ENCODE measurements at regions not wholly inside any gene's neighbourhood (a gene's known extent, or its start where the extent isn't known, plus 50 kb on each side); places are given as distances from the start of the nearest gene placed in this dataset.

DNA sequence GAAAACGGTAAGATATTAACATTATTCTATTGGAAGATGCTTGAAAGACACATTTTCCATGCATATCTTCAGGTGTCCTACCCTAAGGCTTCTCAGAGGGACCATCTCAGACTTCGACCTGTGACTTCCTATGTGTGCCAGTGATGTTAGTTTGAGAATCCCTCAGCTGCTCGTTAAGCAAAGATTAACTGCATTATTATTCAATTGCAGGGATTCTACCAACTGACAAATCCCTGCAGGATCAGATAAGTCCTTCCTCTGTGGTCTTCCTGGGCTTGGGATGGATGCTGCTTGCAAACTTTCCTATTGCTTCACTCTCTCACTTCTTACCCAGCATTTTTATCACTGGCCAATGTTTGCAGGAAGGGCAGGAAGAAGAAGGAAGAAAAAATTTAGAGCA lies 83.0 kb upstream of the PPARGC1A start:
- Histone ChIP-seq H3K27ac (no peak overlapping the region), H3K4me1 (peaks cover 5% of the 10 kb centered on the region)
- ATAC-seq = no peak

DNA sequence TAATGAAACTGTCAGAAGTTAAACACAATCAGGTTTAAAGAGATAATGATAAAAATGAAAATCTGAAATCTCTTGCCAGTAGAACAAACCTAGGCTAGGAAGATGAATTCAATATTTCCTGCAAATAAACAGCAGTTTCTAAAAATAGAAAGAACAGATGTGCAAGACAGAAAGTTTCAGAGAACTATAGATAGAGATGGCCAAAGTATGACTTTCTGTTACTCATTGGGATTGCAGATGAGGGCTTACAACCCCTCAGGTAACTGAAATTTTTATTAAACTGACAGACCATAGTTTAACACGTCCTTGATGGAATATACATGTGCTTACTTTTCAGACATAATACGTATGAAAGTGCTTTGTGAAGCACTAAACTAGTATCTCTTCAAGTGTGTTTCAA lies 82.3 kb upstream of the PPARGC1A start:
- Histone ChIP-seq H3K36me3 (ENCODE audit: insufficient read depth in 1 of 2, low read depth in 1 of 2) (no peaks in the 10 kb centered on the region), H3K27me3 (ENCODE audit: insufficient read depth in 3 of 3, low read length in 2 of 3) (no peaks in the 10 kb centered on the region), H3K4me1 (peaks cover 5% of the 10 kb centered on the region), H3K27ac (no peak overlapping the region), H3K4me3 (no peak overlapping the region), H3K9me3 (no peaks in the 10 kb centered on the region)
- DNase-seq (no peak), ATAC-seq (no peak)
- TF ChIP-seq CTCF (IDR thresholded peaks at IDR 0.05) = no peak
- intact Hi-C loops (cut with DNase I) = no loop called here
- WGBS, 3 donors = 50 to 66% (median 54%) methylated on average over 2 of the region's 2 CpGs

More for the DNA sequence above, 83.0 kb upstream of the PPARGC1A start:
- WGBS, 3 donors = 58 to 65% (median 63%) methylated on average over 3 of the region's 3 CpGs
- Histone ChIP-seq H3K27me3 (ENCODE audit: insufficient read depth in 3 of 3, low read length in 2 of 3) (no peaks in the 10 kb centered on the region), H3K9me3 (no peaks in the 10 kb centered on the region), H3K4me3 (no peak overlapping the region), H3K36me3 (ENCODE audit: insufficient read depth in 1 of 2, low read depth in 1 of 2) (no peaks in the 10 kb centered on the region)
- no peak for DNase-seq
- intact Hi-C loops (cut with DNase I) = no loop called here
- TF ChIP-seq CTCF (IDR thresholded peaks at IDR 0.05) = no peak

DNA sequence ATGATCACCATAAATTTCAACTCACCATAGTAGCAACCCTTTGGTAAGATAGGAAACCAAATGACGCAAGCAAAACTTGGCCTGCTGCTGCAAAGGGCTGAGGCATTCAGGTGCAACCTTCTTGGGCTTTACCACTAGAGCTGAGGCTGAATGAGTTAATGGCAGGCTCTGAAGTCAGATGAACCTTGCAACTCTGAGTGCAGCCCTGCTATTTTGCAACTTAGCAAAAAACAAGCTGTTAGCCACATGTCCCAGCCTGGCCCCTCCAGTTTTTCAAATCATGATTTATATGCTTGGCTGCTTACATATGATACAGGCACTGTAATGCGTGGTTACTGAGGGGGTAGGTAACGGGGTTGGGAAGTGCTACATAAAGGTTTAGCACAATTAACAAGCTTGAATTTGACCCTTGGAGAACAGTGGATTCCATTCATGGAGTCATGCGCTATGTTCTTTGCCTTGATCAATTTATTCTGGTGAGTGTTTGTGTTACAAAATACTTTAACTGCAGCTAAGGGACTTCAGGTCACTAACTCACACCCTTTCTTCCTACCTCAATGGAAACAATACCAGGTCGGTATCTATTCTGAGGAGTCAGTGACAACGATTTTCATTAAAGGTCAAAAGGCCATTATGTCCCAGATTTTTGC lies 80.5 kb upstream of the PPARGC1A start:
- no peak for TF ChIP-seq CTCF (IDR thresholded peaks at IDR 0.05)
- intact Hi-C loops (cut with DNase I) = no loop called here
- DNase-seq (no peak), ATAC-seq (no peak)
- 53 to 79% (median 67%) methylated on average over 6 of the region's 6 CpGs for whole genome bisulfite sequencing, 3 donors
- H3K36me3 ChIP-seq (ENCODE audit: insufficient read depth in 1 of 2, low read depth in 1 of 2) = no peaks in the 10 kb centered on the region
- no peak overlapping the region for H3K27ac ChIP-seq
- H3K4me3 ChIP-seq = no peak overlapping the region
- H3K9me3 ChIP-seq = no peaks in the 10 kb centered on the region
- peaks cover 5% of the 10 kb centered on the region for H3K4me1 ChIP-seq
- no peaks in the 10 kb centered on the region for H3K27me3 ChIP-seq (ENCODE audit: insufficient read depth in 3 of 3, low read length in 2 of 3)

GRCh38 chr4:23969635-23970145 lies 79.8 kb upstream of the PPARGC1A start:
- Histone ChIP-seq H3K27me3 (ENCODE audit: insufficient read depth in 3 of 3, low read length in 2 of 3) (no peaks in the 10 kb centered on the region), H3K36me3 (ENCODE audit: insufficient read depth in 1 of 2, low read depth in 1 of 2) (no peaks in the 10 kb centered on the region), H3K4me3 (no peak overlapping the region), H3K4me1 (peaks cover 5% of the 10 kb centered on the region), H3K27ac (no peak overlapping the region), H3K9me3 (no peaks in the 10 kb centered on the region)
- intact Hi-C loops (cut with DNase I) = no loop called here
- no peak for TF ChIP-seq CTCF (IDR thresholded peaks at IDR 0.05)
- DNase-seq (no peak), ATAC-seq (no peak)
- WGBS, 3 donors = 39 to 46% (median 45%) methylated on average over 4 of the region's 4 CpGs

GRCh38 chr4:23967281-23967680 lies 77.4 kb upstream of the PPARGC1A start:
- peaks cover 4% of the 10 kb centered on the region for H3K4me1 ChIP-seq
- no peaks in the 10 kb centered on the region for H3K36me3 ChIP-seq (ENCODE audit: insufficient read depth in 1 of 2, low read depth in 1 of 2)
- 88 to 90% (median 89%) methylated on average over 10 of the region's 10 CpGs for WGBS, 3 donors
- no peak overlapping the region for H3K4me3 ChIP-seq
- H3K27me3 ChIP-seq (ENCODE audit: insufficient read depth in 3 of 3, low read length in 2 of 3) = no peaks in the 10 kb centered on the region
- H3K9me3 ChIP-seq = no peaks in the 10 kb centered on the region
- intact Hi-C loops (cut with DNase I) = no loop called here
- ATAC-seq (no peak), DNase-seq (no peak)
- H3K27ac ChIP-seq = no peak overlapping the region
- TF ChIP-seq CTCF (IDR thresholded peaks at IDR 0.05) = no peak
